CD4-positive, alpha-beta T cell treated with Interleukin-1 beta for 1 hour (primary cell): ENCODE measurements at regions not wholly inside any gene's neighbourhood (a gene's known extent, or its start where the extent isn't known, plus 50 kb on each side); places are given as distances from the start of the nearest gene placed in this dataset.
A peak's percentile ranks its signal among the peaks of the same experiment; 100 is the strongest.

Source experiments
- DNase-seq, 2 donors: peaks; one replicate each; pipeline ENCODE4 v3.0.0-alpha.2; 2020 to 2022

- DNase-seq = no peak
These were observed 301.0 kb upstream of the MGAT5 start for GRCh38 chr2:133952896-133953295.

DNA sequence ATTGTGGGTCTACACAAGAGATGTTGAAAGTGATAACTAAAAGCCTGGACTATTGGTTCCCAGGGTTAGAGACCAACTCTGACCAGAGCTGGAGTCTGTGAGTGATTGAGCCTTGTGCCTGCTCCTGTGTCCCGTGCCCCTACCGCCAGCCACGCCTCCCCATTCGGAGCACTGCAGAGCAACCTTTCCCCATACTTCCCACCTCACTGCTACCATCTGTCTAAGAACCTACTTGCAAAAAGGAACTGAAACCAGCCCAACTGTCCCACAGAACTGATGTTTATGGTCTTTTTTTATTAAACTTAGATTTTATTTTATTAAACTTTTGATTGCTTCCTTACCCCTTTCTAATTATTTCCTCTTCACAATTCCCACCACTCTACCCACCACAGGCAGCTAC lies 300.3 kb upstream of the MGAT5 start:
- DNase-seq = peak in 1 of 2 donors; percentile 15

DNA sequence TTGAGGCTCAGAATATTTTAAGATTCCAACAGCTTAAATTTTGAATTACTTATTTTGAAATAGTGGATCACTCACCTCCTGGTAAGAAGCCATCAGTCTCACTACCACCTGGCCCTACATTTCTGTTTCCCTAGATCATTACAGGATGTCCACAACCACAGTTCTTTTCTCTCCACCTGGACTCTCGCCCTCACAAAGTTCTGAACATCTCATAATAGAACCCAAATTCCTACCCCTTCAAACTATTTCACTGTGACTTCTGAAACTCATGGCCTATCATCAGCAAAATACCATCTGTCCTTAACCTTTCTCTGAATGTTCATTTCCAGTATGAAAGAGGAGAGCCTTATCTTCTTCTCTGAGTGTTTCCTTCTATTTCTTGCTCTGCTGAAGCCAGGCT lies 299.2 kb upstream of the MGAT5 start:
- DNase-seq = no peak

DNA sequence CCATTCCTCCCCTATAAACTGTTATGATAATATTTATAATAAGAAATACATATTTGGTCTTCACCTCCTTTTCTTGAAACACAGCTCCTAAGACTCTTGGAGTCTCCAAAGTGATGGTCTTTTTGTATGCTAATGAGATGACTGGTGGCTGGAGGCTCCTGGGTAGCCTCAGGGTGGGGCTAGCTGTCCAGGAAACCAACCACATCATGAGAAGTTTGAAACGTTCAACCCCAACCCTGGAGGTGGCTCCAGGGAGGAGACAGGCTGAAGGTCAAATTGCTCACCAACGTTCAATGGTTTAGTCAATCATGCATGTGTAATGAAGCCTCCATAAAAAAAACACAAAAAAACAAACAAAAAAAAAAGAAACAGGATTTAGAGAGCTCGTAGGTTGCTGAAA lies 298.7 kb upstream of the MGAT5 start:
- no peak for DNase-seq

DNA sequence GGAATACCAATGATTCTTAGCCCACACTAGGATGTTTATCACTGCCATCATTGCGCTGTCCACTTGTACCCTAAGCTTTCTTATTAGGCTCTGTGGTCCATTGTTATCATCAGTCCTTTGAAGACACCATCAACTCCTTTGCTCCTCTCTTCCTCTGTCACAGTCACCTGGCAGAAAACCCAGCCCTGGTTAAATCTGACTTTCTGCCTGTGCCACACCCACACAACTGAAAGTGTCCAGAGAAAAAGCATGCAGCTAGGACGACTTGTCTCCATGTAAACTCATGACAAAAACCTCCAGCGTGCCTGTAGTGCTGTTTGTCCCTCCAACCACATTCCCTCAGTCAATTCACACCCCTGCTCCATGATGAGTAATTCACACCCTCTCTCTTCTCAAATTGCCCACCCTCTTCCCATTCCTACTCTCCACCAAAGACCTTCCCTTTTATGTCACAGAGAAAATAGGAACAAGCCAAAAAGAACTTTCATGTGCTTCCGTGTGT lies 297.4 kb upstream of the MGAT5 start:
- no peak for DNase-seq

GRCh38 chr2:133957724-133958480 lies 296.0 kb upstream of the MGAT5 start:
- DNase-seq = no peak

- no peak for DNase-seq
These were observed 294.8 kb upstream of the MGAT5 start for GRCh38 chr2:133959066-133959465.

GRCh38 chr2:133966720-133967304 lies 287.1 kb upstream of the MGAT5 start:
- no peak for DNase-seq

DNA sequence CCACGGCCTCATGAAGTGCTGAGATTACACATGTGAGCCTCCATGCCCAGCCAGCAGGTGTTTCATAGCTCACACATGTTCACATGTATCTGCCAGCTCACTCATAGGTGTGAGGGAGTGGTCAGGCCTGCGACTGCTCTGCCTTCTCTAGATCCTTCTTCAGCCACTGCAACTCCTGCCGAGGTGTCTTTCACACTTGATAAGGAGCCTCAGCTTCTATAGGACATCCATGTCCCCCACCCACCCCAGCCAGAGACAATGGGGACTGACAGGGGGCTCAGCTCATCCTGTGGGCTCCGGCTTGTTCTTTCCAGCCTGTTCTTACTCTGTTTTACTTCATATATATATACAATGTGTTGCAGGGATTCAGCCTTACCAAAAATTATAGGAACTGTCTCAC lies 286.5 kb upstream of the MGAT5 start:
- DNase-seq = no peak

DNA sequence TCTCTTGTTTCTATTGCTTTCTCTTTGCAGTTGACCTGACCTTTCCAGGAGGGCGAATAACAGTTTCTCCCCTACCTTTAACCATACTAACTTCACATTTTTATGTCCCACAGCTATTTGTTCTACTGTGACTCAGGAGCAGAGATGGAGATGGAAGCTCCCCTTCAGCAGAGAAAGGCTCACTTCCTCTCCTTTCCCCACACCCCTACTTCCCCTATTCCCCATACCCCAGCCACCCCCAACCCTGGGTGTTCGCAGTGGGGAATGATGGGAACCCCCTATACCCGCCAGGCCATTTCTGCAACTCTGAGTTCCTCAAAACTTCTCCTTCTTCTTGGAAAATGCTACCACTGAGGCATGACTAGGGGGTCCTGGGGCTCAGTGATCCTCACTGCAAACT lies 285.4 kb upstream of the MGAT5 start:
- no peak for DNase-seq

GRCh38 chr2:133970641-133971040 lies 283.2 kb upstream of the MGAT5 start:
- no peak for DNase-seq

DNA sequence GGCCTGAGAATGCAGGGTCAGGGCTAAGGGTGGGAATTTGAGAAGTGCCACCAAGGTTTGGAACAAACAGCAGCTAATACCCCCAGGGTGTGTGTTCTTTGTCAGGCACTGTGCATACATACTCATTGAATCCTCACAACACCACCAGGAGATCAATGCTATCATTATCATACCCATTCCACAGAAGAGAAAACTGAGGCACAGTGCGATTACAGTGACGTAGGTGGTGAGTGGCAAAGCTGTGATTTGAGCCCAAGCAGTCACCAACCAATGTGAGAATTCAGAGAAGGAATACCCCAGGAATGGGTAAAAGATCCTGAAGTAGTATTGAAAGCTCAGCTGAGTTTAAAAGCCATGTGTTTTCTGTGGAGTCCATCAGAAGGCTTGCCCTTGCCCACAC lies 281.6 kb upstream of the MGAT5 start:
- no peak for DNase-seq

GRCh38 chr2:133972786-133973185 lies 281.1 kb upstream of the MGAT5 start:
- no peak for DNase-seq

- DNase-seq = no peak
These were observed 279.5 kb upstream of the MGAT5 start for GRCh38 chr2:133974353-133974752.

- DNase-seq = no peak
These were observed 278.7 kb upstream of the MGAT5 start for GRCh38 chr2:133975135-133975534.

DNA sequence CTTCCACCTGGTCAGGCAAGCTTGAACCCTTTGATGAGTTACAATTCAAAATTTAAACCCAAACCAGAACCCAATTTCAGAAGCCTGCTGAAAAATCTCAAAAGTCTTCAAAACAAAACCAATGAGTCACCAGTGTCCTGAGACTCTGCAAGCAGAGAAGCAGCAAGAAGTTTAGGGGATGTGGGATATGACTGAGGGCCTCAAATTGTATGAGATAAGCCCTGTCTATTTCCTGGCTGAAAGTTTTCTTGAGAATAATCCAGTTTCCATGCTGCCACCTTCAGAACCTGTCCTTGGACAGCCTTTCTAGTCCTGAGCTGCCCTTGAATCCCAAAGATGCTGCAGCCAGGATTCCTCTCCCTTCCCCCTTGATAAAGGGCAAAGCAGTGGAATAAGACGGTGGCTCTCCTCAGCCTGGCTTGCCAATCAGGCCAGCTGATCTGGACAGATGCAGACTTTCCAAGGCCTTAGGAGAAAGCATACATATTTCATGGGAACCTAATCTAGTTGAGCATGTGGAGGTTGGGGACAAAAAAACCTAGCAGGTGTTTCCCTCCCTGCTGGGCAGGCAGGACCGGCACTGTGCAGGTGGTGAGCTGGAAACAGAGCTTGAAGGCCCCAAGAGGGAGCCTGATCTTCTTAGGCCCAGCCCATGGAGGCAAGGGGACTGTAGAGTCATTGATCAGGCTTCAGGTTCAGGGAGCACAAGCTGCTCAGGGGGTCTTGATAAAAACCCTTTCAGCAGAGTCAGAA lies 278.0 kb upstream of the MGAT5 start:
- no peak for DNase-seq

- DNase-seq = no peak
These were observed 277.2 kb upstream of the MGAT5 start for GRCh38 chr2:133976659-133977058.

DNA sequence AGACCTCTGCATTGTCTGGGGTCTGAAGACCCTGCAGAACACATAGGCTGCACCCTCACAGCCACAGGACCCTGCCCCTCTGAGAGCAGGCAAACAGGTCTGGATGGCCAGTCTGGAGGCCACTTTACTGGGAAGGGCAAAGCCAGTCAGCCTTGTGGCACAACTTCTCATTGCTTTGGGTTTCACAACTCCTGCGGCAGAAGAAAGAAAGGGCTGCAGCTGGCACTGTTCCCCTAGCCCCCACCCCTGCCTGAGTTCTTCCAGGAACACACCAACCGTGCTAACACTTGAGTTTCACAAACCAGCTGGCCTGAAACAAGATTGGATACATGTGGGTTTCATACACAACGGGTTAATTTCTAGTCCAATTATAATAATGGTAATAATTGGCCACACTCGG lies 276.5 kb upstream of the MGAT5 start:
- DNase-seq = no peak

GRCh38 chr2:133982256-133982655 lies 271.6 kb upstream of the MGAT5 start:
- no peak for DNase-seq

DNA sequence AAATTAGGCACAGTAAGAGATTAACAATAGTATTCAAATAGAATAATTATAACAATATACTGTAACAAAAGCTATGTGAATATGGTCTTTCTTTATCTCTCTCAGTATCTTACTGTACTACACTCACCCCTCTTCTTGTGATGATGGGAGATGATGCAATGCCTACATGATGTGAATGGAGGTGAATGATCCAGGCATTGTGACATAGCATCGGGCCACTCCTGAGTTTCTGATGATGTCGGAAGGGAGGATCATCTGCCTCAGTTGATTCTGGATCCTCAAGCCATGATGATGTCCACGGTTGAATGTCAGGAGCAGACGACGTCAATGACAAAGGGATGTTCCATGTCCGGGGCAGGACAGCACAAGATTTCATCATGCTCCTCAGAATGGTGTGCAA lies 268.3 kb upstream of the MGAT5 start:
- no peak for DNase-seq

DNA sequence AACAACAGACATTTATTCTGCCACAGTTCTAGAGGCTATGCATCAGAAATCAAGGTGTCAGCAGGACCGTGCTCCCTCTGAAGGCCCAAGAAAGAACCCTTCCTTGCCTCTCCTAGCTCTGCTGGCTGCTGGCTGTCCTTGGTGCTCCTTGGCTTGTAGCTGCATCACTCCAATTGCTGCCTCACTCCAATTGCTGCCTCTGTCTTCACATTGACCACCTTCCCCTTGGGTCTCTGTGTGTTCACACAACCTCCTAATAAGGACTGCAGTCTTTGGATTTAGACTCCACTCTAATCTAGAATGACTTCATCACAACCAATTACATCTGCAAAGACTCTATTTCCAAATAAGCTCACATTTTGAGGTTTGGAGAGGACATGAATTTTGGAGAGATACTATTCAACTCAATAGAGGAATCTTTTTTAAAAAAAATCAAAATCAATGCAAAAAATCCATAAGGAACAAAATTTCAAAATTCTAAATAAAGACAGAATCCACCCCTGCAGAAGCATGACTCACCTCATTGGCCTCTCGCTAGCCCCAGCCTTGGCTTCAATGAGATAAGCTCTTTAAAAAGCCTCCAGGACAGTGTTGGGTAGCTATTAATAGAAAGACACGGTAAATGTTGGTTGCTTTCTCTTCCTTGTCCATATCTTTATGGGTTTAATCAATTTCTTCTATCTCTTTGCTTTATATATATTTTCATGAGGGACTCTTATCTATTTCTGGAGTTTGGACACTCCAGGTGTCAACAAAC lies 267.6 kb upstream of the MGAT5 start:
- no peak for DNase-seq

DNA sequence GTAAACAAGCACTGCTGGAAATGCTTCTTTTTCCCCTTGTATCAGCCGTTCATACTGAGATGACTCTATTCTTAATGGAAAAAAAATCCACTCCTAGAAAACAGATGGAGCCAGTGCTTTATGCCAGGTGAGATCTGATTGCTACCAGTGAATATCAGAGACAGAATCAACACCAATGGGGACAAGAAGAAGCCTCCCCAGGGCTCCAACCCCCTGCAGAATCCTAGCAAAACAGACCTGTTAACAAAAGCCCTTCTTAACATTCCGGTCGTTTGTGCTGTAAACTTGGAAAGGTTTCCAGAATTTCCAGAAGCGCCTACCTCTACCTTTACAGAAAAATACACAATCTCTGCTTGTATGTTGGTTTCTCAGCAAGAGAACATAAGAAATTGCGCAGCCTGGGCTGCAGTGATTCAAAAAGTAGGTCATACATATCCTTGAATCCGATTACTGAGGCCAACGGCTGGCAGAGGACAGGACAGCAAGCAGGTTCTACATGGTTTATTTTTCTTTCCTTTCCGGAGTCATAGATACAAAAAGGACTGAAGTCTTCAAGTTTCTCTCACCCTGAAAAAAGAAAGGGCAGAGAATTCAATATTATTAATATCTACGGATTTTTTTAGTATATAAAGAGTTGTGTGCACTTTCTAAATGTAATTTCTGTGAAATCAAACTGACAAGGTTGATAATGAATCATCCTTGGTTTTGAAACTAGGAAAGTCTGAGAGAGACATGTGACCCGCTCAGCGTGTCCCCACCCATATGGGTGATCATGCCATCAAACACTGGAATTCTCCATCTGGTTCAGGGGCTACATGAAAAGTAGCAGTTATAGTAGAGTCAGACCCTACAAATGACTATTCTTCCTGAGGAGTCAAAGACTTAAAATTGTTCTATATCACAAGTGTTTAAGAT lies 266.7 kb upstream of the MGAT5 start:
- no peak for DNase-seq
